ENCODE measurements at regions not wholly inside any gene's neighbourhood (a gene's known extent, or its start where the extent isn't known, plus 50 kb on each side); places are given as distances from the start of the nearest gene placed in this dataset.

- in situ Hi-C loops (cut with HindIII; ENCODE audit: low pct_ligation_motif_present, low pct_unique_long_range_greater_than_20kb, low sequenced_read_pairs), result no loop called here
- no peak for DNase-seq
Observed at GRCh38 chr9:28538132-28538531, 964.9 kb upstream of the C9orf72 start.

GRCh38 chr9:28539434-28540070 is 966.3 kb upstream of the C9orf72 start:
- in situ Hi-C loops (cut with HindIII; ENCODE audit: low pct_ligation_motif_present, low pct_unique_long_range_greater_than_20kb, low sequenced_read_pairs), result no loop called here
- no peak for DNase-seq

GRCh38 chr9:28542928-28543327 is 969.6 kb upstream of the C9orf72 start:
- DNase-seq, result no peak
- in situ Hi-C loops (cut with HindIII; ENCODE audit: low pct_ligation_motif_present, low pct_unique_long_range_greater_than_20kb, low sequenced_read_pairs), result no loop called here

GRCh38 chr9:28547527-28547926 is 974.2 kb upstream of the C9orf72 start:
- DNase-seq, result no peak
- in situ Hi-C loops (cut with HindIII; ENCODE audit: low pct_ligation_motif_present, low pct_unique_long_range_greater_than_20kb, low sequenced_read_pairs), result no loop called here

GRCh38 chr9:28563291-28563934 is 990.1 kb upstream of the C9orf72 start:
- in situ Hi-C loops (cut with HindIII; ENCODE audit: low pct_ligation_motif_present, low pct_unique_long_range_greater_than_20kb, low sequenced_read_pairs), result no loop called here
- DNase-seq, result no peak

GRCh38 chr9:28583832-28584231 is 1010.6 kb upstream of the C9orf72 start:
- in situ Hi-C loops (cut with HindIII; ENCODE audit: low pct_ligation_motif_present, low pct_unique_long_range_greater_than_20kb, low sequenced_read_pairs), result no loop called here
- no peak for DNase-seq

GRCh38 chr9:28584542-28584941 is 1011.3 kb upstream of the C9orf72 start:
- in situ Hi-C loops (cut with HindIII; ENCODE audit: low pct_ligation_motif_present, low pct_unique_long_range_greater_than_20kb, low sequenced_read_pairs), result no loop called here
- DNase-seq, result no peak

- no peak for DNase-seq
- in situ Hi-C loops (cut with HindIII; ENCODE audit: low pct_ligation_motif_present, low pct_unique_long_range_greater_than_20kb, low sequenced_read_pairs), result no loop called here
Observed at GRCh38 chr9:28587052-28587451, 1013.8 kb upstream of the C9orf72 start.

GRCh38 chr9:28598408-28598807 is 1025.1 kb upstream of the C9orf72 start:
- DNase-seq, result no peak
- in situ Hi-C loops (cut with HindIII; ENCODE audit: low pct_ligation_motif_present, low pct_unique_long_range_greater_than_20kb, low sequenced_read_pairs), result no loop called here

- no peak for DNase-seq
- in situ Hi-C loops (cut with HindIII; ENCODE audit: low pct_ligation_motif_present, low pct_unique_long_range_greater_than_20kb, low sequenced_read_pairs), result no loop called here
Observed at GRCh38 chr9:28600226-28600625, 1026.9 kb upstream of the C9orf72 start.

GRCh38 chr9:28607843-28608242 is 1034.6 kb upstream of the C9orf72 start:
- no peak for DNase-seq
- in situ Hi-C loops (cut with HindIII; ENCODE audit: low pct_ligation_motif_present, low pct_unique_long_range_greater_than_20kb, low sequenced_read_pairs), result no loop called here

GRCh38 chr9:28610339-28610738 is 1037.1 kb upstream of the C9orf72 start:
- in situ Hi-C loops (cut with HindIII; ENCODE audit: low pct_ligation_motif_present, low pct_unique_long_range_greater_than_20kb, low sequenced_read_pairs), result no loop called here
- no peak for DNase-seq

GRCh38 chr9:28616310-28616709 is 1043.0 kb upstream of the C9orf72 start:
- DNase-seq, result no peak
- in situ Hi-C loops (cut with HindIII; ENCODE audit: low pct_ligation_motif_present, low pct_unique_long_range_greater_than_20kb, low sequenced_read_pairs), result no loop called here

- no peak for DNase-seq
- in situ Hi-C loops (cut with HindIII; ENCODE audit: low pct_ligation_motif_present, low pct_unique_long_range_greater_than_20kb, low sequenced_read_pairs), result no loop called here
Observed at GRCh38 chr9:28620011-28620410, 1046.7 kb upstream of the C9orf72 start.

GRCh38 chr9:28620661-28621060 is 1047.4 kb upstream of the C9orf72 start:
- no peak for DNase-seq
- in situ Hi-C loops (cut with HindIII; ENCODE audit: low pct_ligation_motif_present, low pct_unique_long_range_greater_than_20kb, low sequenced_read_pairs), result no loop called here

- in situ Hi-C loops (cut with HindIII; ENCODE audit: low pct_ligation_motif_present, low pct_unique_long_range_greater_than_20kb, low sequenced_read_pairs), result no loop called here
- DNase-seq, result no peak
Observed at GRCh38 chr9:28624771-28625170, 1051.5 kb upstream of the C9orf72 start.

- in situ Hi-C loops (cut with HindIII; ENCODE audit: low pct_ligation_motif_present, low pct_unique_long_range_greater_than_20kb, low sequenced_read_pairs), result no loop called here
- no peak for DNase-seq
Observed at GRCh38 chr9:28628031-28628430, 1054.8 kb upstream of the C9orf72 start.

GRCh38 chr9:28648723-28649122 is 1075.4 kb upstream of the C9orf72 start:
- in situ Hi-C loops (cut with HindIII; ENCODE audit: low pct_ligation_motif_present, low pct_unique_long_range_greater_than_20kb, low sequenced_read_pairs), result no loop called here
- DNase-seq, result peak; percentile 26

- DNase-seq, result no peak
- in situ Hi-C loops (cut with HindIII; ENCODE audit: low pct_ligation_motif_present, low pct_unique_long_range_greater_than_20kb, low sequenced_read_pairs), result no loop called here
Observed at GRCh38 chr9:28650327-28650726, 1077.0 kb upstream of the C9orf72 start.

- in situ Hi-C loops (cut with HindIII; ENCODE audit: low pct_ligation_motif_present, low pct_unique_long_range_greater_than_20kb, low sequenced_read_pairs), result no loop called here
- no peak for DNase-seq
Observed at GRCh38 chr9:28651050-28651722, 1077.9 kb upstream of the C9orf72 start.

Data from ACHN (cell line).